Endothelial cell (in vitro differentiated cells): ENCODE measurements at regions not wholly inside any gene's neighbourhood (a gene's known extent, or its start where the extent isn't known, plus 50 kb on each side); places are given as distances from the start of the nearest gene placed in this dataset.

Source experiments
- DNase-seq: peaks from one replicate; pipeline ENCODE4 v3.0.0; 2021; ENCODE audit warnings: low spot score
- H3K27ac Mint-ChIP-seq: one replicate; pipeline ENCODE4 v1.8.0; 2021; ENCODE audit warnings: mixed read lengths, inconsistent platforms; ENCODE audit not compliant: unreplicated experiment
- H3K27me3 Mint-ChIP-seq: one replicate; pipeline ENCODE4 v1.8.0; 2021; ENCODE audit warnings: mild to moderate bottlenecking, moderate library complexity, mixed read lengths, inconsistent platforms; ENCODE audit not compliant: unreplicated experiment
- H3K36me3 Mint-ChIP-seq: one replicate; pipeline ENCODE4 v1.8.0; 2021; ENCODE audit warnings: mild to moderate bottlenecking, low read depth, mixed read lengths, inconsistent platforms; ENCODE audit not compliant: unreplicated experiment
- H3K4me1 Mint-ChIP-seq: one replicate; pipeline ENCODE4 v1.8.0; 2021; ENCODE audit warnings: mild to moderate bottlenecking, mixed read lengths, inconsistent platforms; ENCODE audit not compliant: unreplicated experiment
- H3K4me3 Mint-ChIP-seq: one replicate; pipeline ENCODE4 v1.8.0; 2021; ENCODE audit warnings: mild to moderate bottlenecking, mixed read lengths, inconsistent platforms; ENCODE audit not compliant: unreplicated experiment
- H3K9me3 Mint-ChIP-seq: one replicate; pipeline ENCODE4 v1.8.0; 2021; ENCODE audit warnings: mixed read lengths, inconsistent platforms; ENCODE audit not compliant: unreplicated experiment
- CTCF ChIP-seq: fragments of 200-600 bp; sonication (generic); IDR thresholded peaks from one replicate; pipeline ENCODE4 v1.5.0; 2021; ENCODE audit warnings: antibody characterized with exemption; ENCODE audit not compliant: unreplicated experiment

- no peak for TF ChIP-seq CTCF
- DNase-seq: no peak
- peaks cover 2% of the 10 kb centered on the region for H3K27me3 Mint-ChIP-seq
- no peaks in the 10 kb centered on the region for H3K36me3 Mint-ChIP-seq
- peaks cover 4% of the 10 kb centered on the region for H3K4me1 Mint-ChIP-seq
- H3K4me3 Mint-ChIP-seq: no peak overlapping the region
- H3K27ac Mint-ChIP-seq: no peak overlapping the region
- H3K9me3 Mint-ChIP-seq: no peaks in the 10 kb centered on the region
Observed at GRCh38 chr14:65239143-65239937, 137.0 kb upstream of the MAX start.

GRCh38 chr14:65239938-65240296 lies 137.6 kb upstream of the MAX start:
- DNase-seq: no peak
- peaks cover 2% of the 10 kb centered on the region for H3K27me3 Mint-ChIP-seq
- H3K27ac Mint-ChIP-seq: no peak overlapping the region
- peaks cover 4% of the 10 kb centered on the region for H3K4me1 Mint-ChIP-seq
- no peak overlapping the region for H3K4me3 Mint-ChIP-seq
- no peaks in the 10 kb centered on the region for H3K36me3 Mint-ChIP-seq
- H3K9me3 Mint-ChIP-seq: no peaks in the 10 kb centered on the region
- no peak for TF ChIP-seq CTCF

GRCh38 chr14:65241125-65241752 lies 138.9 kb upstream of the MAX start:
- Mint-ChIP-seq H3K36me3 (no peaks in the 10 kb centered on the region), H3K27ac (no peak overlapping the region), H3K4me3 (no peak overlapping the region), H3K4me1 (peaks cover 4% of the 10 kb centered on the region), H3K27me3 (peaks cover 4% of the 10 kb centered on the region), H3K9me3 (no peaks in the 10 kb centered on the region)
- no peak for DNase-seq
- TF ChIP-seq CTCF: no peak

GRCh38 chr14:65242732-65243134 lies 140.4 kb upstream of the MAX start:
- H3K36me3 Mint-ChIP-seq: no peaks in the 10 kb centered on the region
- DNase-seq: no peak
- H3K27me3 Mint-ChIP-seq: peaks cover 4% of the 10 kb centered on the region
- no peak overlapping the region for H3K4me3 Mint-ChIP-seq
- H3K27ac Mint-ChIP-seq: no peak overlapping the region
- no peaks in the 10 kb centered on the region for H3K9me3 Mint-ChIP-seq
- H3K4me1 Mint-ChIP-seq: peaks cover 4% of the 10 kb centered on the region
- no peak for TF ChIP-seq CTCF

- DNase-seq: no peak
- no peaks in the 10 kb centered on the region for H3K36me3 Mint-ChIP-seq
- peaks cover 4% of the 10 kb centered on the region for H3K27me3 Mint-ChIP-seq
- TF ChIP-seq CTCF: no peak
- no peaks in the 10 kb centered on the region for H3K9me3 Mint-ChIP-seq
- H3K4me1 Mint-ChIP-seq: peaks cover 4% of the 10 kb centered on the region
- H3K27ac Mint-ChIP-seq: no peak overlapping the region
- H3K4me3 Mint-ChIP-seq: no peak overlapping the region
Observed at GRCh38 chr14:65243766-65244442, 141.6 kb upstream of the MAX start.
